OCI-LY3 (cell line): ENCODE measurements at regions not wholly inside any gene's neighbourhood (a gene's known extent, or its start where the extent isn't known, plus 50 kb on each side); places are given as distances from the start of the nearest gene placed in this dataset.

Experiments used
- EZH2phosphoT487 ChIP-seq: fragments of 200-600 bp; shearing (Covaris generic); IDR thresholded peaks from 2 replicates; pipeline ENCODE4 v1.6.1; 2018; ENCODE audit warnings: antibody characterized with exemption, mixed run types, low read depth
- TF ChIP-seq, protein P1 (sequence below): fragments of 200-600, 300-600 bp; sonication (generic); IDR thresholded peaks from 2 replicates; pipeline ENCODE4 v1.5.1; 2014; ENCODE audit warnings: antibody characterized with exemption, low read length, low read depth

DNA sequence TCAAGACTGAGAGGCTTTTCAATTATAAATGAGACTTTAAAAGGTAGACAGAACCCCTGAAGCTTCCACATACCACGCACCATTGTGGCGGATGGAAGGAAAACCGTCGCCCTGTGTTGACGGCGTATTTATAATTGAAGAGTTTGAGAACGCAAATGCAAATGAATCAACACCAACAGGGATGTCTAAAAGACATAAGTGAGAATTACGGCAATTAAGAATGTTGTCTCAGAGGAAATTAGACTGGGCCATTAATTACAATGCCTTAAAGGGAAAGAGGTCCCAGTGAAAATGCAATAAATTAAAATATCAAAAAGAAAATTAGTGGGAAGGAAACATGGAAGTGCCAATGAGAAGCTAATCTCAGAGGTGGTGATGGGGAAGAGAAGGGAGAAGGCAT lies 148.5 kb upstream of the XYLT1 start:
- TF ChIP-seq EZH2phosphoT487 = no peak
- TF ChIP-seq, protein P1, sequence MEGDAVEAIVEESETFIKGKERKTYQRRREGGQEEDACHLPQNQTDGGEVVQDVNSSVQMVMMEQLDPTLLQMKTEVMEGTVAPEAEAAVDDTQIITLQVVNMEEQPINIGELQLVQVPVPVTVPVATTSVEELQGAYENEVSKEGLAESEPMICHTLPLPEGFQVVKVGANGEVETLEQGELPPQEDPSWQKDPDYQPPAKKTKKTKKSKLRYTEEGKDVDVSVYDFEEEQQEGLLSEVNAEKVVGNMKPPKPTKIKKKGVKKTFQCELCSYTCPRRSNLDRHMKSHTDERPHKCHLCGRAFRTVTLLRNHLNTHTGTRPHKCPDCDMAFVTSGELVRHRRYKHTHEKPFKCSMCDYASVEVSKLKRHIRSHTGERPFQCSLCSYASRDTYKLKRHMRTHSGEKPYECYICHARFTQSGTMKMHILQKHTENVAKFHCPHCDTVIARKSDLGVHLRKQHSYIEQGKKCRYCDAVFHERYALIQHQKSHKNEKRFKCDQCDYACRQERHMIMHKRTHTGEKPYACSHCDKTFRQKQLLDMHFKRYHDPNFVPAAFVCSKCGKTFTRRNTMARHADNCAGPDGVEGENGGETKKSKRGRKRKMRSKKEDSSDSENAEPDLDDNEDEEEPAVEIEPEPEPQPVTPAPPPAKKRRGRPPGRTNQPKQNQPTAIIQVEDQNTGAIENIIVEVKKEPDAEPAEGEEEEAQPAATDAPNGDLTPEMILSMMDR = no peak
